Heart right ventricle (tissue), 16 donors: ENCODE measurements at regions not wholly inside any gene's neighbourhood (a gene's known extent, or its start where the extent isn't known, plus 50 kb on each side); places are given as distances from the start of the nearest gene placed in this dataset.

ENCODE experiments used
- ATAC-seq, 8 donors: fragments of 200-7000 bp; cut with Tn5 transposase; one replicate each; pipeline ENCODE4 v1.9.1; 2020; ENCODE audit warnings: mild to moderate bottlenecking in 8 of 8, moderate library complexity in 8 of 8, moderate number of reproducible peaks in 1 of 8
- DNase-seq, 2 donors: peaks; one replicate each; pipeline ENCODE4 v3.0.0-alpha.2; 2020
- H3K27ac ChIP-seq, 10 donors: fragments of 200-600 bp; sonication (generic) in 2 of 10; one replicate each; pipeline versions ENCODE4 v1.5.0 to v1.8.0; 2020 to 2022; ENCODE audit warnings: mild to moderate bottlenecking in 3 of 10
- H3K27me3 ChIP-seq, 7 donors: fragments of 200-600 bp; one replicate each; pipeline ENCODE4 v1.8.0; 2021 to 2022; ENCODE audit warnings: mild to moderate bottlenecking in 2 of 7
- H3K36me3 ChIP-seq, 9 donors: fragments of 200-600 bp; sonication (generic) in 1 of 9; one replicate each; pipeline versions ENCODE4 v1.5.0 to v1.8.0; 2020 to 2022; ENCODE audit warnings: mild to moderate bottlenecking in 2 of 9
- H3K4me1 ChIP-seq, 9 donors: fragments of 200-600 bp; sonication (generic) in 1 of 9; one replicate each; pipeline versions ENCODE4 v1.5.0 to v1.8.0; 2020 to 2022; ENCODE audit warnings: mild to moderate bottlenecking in 4 of 9
- H3K4me3 ChIP-seq, 10 donors: fragments of 200-600 bp; sonication (generic) in 2 of 10; one replicate each; pipeline versions ENCODE4 v1.5.0 to v1.8.0; 2020 to 2022; ENCODE audit warnings: mild to moderate bottlenecking in 7 of 10, moderate library complexity in 2 of 10
- H3K9me3 ChIP-seq, 11 donors: fragments of 200-600 bp in 10 of 11; sonication (generic) in 2 of 11; one replicate each; pipeline versions ENCODE4 v1.5.0 to v1.8.0; 2013 to 2022; ENCODE audit warnings: mild to moderate bottlenecking in 2 of 11, control low read depth in 1 of 11, moderate library complexity in 1 of 11
- WGBS, 2 donors: extraction: QIAGEN DNeasy Blood & Tissue Kit; methylation state at CpG; one replicate each; pipeline ENCODE4 v1.1.7; 2013; ENCODE audit warnings: inconsistent platforms in 1 of 2; 5-methylcytosine and 5-hydroxymethylcytosine counted together
- intact Hi-C, 10 donors: fragments of 100-400 bp; cut with DNase I; formaldehyde crosslinking; loops; one replicate each; pipeline versions ENCODE4 v1.11.1 to v1.14.2; 2022
- TF ChIP-seq, protein P1 (sequence below), 9 donors: fragments of 200-600 bp; sonication (generic) in 2 of 9; IDR thresholded peaks; one replicate each; pipeline versions ENCODE4 v1.5.0 to v1.8.0; 2021 to 2022; ENCODE audit warnings: antibody characterized with exemption in 9 of 9, mild to moderate bottlenecking in 5 of 9, moderate library complexity in 1 of 9
- donor health status: Arrhythmogenic right ventricular cardiomyopathy.
- donor health status: ischemic (EF 13 %, LVEDD 7.1; RV severe dilation, severe dysfunction).
- donor health status: healthy with polysubstance abuse.
- donor health status: DM: no; HTN: yes; CAD: no.
- donor health status: DM: no; HTN: no; CAD: no.
- donor health status: ischemic (EF 25% LVEDD 6.9; RV normal size, moderate dysfunction).
- donor health status: ischemic (EF 25% LVEDD 5.7; RV mildly dilated, moderate dysfunction).
- donor health status: healthy.
- donor health status: DM: yes; HTN: yes; CAD: no.
- donor health status: Ischemic cardiomyopathy.
- donor health status: ischemic (EF 35%, LVEDD 5.7; RV mildly dilated, moderate dysfunction).
- donor health status: nonischemic (EF 11% LVEDD 7.7; RV severe dilation, severe dysfunction).
- donor health status: DM: yes; HTN: yes; CAD: no.
- donor health status: PGD.
- donor health status: ischemic (EF 29% LVEDD 5.4; RV normal size, mild dysfunction).
- donor health status: nonischemic (EF 23%, LVEDD 6.1; RV moderate dilation, normal function).

DNA sequence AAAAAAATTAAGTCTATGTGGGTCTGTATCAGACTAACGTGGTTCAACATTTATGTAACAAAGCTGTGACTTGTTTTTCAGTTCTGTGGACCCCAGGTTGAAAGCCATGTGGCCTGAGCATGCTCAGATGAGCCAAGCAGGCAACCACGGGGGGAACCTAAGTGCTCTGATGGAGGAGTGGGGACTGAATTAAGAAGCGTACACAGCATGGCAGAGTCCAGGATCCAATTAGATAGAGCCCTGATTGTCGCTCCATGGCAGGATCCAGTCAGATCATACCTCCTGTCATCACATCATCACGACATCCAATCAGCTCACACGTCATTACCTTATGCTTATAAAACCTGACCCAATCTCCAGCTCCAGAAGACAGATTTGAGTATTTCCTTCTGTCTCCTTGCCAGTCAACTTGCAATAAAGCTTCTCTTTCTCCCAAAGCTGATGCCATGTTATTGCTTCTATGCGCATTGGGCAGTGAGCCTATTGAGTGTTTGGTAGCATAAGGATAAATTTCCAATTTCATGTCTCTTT lies 1013.1 kb upstream of the TMEM132C start:
- intact Hi-C loops = no loop called here
- no peak for DNase-seq
- no peaks in the 10 kb centered on the region for H3K4me1 ChIP-seq
- WGBS, 2 donors = 67 to 69% methylated on average over 7 of the region's 7 CpGs
- H3K36me3 ChIP-seq = no peaks in the 10 kb centered on the region
- H3K27ac ChIP-seq = no peak overlapping the region
- TF ChIP-seq, protein P1, sequence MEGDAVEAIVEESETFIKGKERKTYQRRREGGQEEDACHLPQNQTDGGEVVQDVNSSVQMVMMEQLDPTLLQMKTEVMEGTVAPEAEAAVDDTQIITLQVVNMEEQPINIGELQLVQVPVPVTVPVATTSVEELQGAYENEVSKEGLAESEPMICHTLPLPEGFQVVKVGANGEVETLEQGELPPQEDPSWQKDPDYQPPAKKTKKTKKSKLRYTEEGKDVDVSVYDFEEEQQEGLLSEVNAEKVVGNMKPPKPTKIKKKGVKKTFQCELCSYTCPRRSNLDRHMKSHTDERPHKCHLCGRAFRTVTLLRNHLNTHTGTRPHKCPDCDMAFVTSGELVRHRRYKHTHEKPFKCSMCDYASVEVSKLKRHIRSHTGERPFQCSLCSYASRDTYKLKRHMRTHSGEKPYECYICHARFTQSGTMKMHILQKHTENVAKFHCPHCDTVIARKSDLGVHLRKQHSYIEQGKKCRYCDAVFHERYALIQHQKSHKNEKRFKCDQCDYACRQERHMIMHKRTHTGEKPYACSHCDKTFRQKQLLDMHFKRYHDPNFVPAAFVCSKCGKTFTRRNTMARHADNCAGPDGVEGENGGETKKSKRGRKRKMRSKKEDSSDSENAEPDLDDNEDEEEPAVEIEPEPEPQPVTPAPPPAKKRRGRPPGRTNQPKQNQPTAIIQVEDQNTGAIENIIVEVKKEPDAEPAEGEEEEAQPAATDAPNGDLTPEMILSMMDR (IDR thresholded peaks at IDR 0.05) = no peak
- no peaks in the 10 kb centered on the region for H3K9me3 ChIP-seq
- no peak for ATAC-seq
- H3K27me3 ChIP-seq = peaks cover 0 to 36% (median 0%) of the 10 kb centered on the region in 7 donors
- no peak overlapping the region for H3K4me3 ChIP-seq

DNA sequence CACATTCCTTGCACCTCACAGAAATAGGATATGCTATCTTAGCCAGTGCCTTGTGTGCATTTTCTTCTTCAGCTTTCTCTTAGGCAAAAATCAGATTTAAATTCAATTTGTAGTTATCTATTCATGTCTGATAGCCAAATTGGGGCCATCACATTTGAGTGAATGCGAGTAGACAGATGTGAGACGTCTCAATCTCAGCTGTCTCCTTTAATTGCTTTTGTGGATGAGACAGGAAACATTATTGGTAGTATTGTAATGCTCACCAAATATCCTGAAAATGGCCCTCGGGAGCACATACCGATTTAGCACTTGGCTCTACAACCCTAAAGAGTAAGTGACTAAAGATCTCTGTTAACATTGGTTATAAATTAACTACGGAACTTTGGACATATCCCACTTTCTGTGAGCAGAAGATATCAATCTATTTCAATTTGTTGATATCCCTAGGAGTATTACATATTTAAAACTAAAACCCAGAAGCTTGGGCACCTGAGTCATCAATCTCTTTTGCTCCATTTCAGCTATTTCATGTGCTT lies 1012.5 kb upstream of the TMEM132C start:
- Histone ChIP-seq H3K27me3 (peaks cover 0 to 36% (median 0%) of the 10 kb centered on the region in 7 donors), H3K9me3 (no peaks in the 10 kb centered on the region), H3K4me1 (no peaks in the 10 kb centered on the region), H3K36me3 (no peaks in the 10 kb centered on the region), H3K27ac (no peak overlapping the region), H3K4me3 (no peak overlapping the region)
- intact Hi-C loops = no loop called here
- no peak for DNase-seq
- 66 to 74% methylated on average over 5 of the region's 5 CpGs for WGBS, 2 donors
- TF ChIP-seq, protein P1 (IDR thresholded peaks at IDR 0.05) = no peak
- no peak for ATAC-seq

DNA sequence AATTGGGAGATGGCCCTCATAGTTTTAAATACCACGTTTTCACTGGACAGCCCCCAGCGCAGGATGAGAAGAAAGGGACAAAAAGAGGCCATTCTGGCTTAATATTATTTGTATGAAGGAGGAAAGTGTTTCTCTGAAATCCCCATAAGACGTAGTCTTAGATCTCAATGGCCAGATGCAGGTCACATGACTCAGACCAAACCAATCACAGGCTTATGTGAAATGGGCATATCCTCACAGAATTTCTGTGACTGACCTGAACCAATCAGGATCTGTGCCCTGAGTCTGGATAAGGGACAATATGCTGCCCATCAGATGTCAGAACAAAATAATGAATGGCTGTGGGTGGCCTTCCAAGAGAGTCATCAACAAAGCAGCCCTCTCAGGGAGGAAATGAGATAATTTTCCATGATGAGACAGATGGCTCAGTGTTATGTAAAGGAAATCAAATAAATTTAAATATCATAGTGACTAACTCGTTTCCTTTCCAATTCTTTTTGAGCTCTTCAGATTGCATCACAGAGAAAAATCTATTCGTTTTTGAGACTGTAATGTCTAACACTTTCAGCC lies 1009.5 kb upstream of the TMEM132C start:
- 59 to 67% methylated on average over 5 of the region's 5 CpGs for WGBS, 2 donors
- H3K4me1 ChIP-seq = no peaks in the 10 kb centered on the region
- ATAC-seq (no peak), DNase-seq (no peak)
- no peak overlapping the region for H3K27ac ChIP-seq
- no peaks in the 10 kb centered on the region for H3K36me3 ChIP-seq
- no peak overlapping the region for H3K4me3 ChIP-seq
- TF ChIP-seq, protein P1 (IDR thresholded peaks at IDR 0.05) = no peak
- peaks cover 0 to 28% (median 0%) of the 10 kb centered on the region in 7 donors for H3K27me3 ChIP-seq
- H3K9me3 ChIP-seq = no peaks in the 10 kb centered on the region
- intact Hi-C loops = no loop called here

DNA sequence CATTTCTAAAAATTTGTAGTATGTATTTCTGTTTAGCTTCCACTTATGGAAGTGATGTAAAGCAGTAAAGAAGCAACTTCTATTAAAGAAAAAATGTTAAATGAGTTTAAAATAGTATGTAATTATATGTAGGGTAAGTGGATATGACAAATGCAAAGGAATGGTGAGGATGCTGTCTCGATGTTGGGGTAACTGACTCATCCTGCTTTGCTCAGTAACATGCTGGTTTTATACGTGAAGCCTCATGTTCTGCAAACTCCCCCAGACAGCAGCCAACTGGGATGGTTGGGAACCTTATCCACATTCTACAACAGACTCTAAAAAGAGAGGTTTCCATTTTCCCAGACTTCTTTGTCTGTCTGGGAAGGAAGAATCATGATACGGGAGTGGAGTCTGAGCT lies 1006.4 kb upstream of the TMEM132C start:
- intact Hi-C loops = no loop called here
- peaks cover 0 to 15% (median 0%) of the 10 kb centered on the region in 7 donors for H3K27me3 ChIP-seq
- no peak for ATAC-seq
- no peak overlapping the region for H3K4me3 ChIP-seq
- peaks cover 0 to 7% (median 0%) of the 10 kb centered on the region in 11 donors for H3K9me3 ChIP-seq
- no peaks in the 10 kb centered on the region for H3K4me1 ChIP-seq
- WGBS, 2 donors = 77 to 80% methylated on average over 3 of the region's 3 CpGs
- no peak overlapping the region for H3K27ac ChIP-seq
- TF ChIP-seq, protein P1 (IDR thresholded peaks at IDR 0.05) = no peak
- no peaks in the 10 kb centered on the region for H3K36me3 ChIP-seq
- no peak for DNase-seq
